Kidney (tissue), 13 donors: ENCODE measurements at regions not wholly inside any gene's neighbourhood (a gene's known extent, or its start where the extent isn't known, plus 50 kb on each side); places are given as distances from the start of the nearest gene placed in this dataset.

Experiments
- DNase-seq, 5 donors: peaks; one replicate each; pipeline ENCODE4 v3.0.0-alpha.2; 2013 to 2020
- FAIRE-seq: peaks from 2 replicates; lab custom pipeline; 2012; peaks lifted over from hg19 to GRCh38; lab: Jason Lieb, UNC
- H3K27ac ChIP-seq, 2 donors: one replicate each; pipeline ENCODE4 v1.7.0; 2013; ENCODE audit warnings: low read depth in 2 of 2, low read length in 2 of 2, inconsistent platforms in 1 of 2
- H3K27me3 ChIP-seq: one replicate; pipeline ENCODE4 v1.7.1; 2013; ENCODE audit warnings: low read length, inconsistent platforms; ENCODE audit not compliant: control insufficient read depth, insufficient read depth
- H3K36me3 ChIP-seq, 3 donors: one replicate each; pipeline versions ENCODE4 v1.7.0 to v1.7.1; 2013; ENCODE audit warnings: low read length in 3 of 3, control low read depth in 1 of 3, inconsistent platforms in 1 of 3; ENCODE audit not compliant: insufficient read depth in 3 of 3, control insufficient read depth in 2 of 3
- H3K4me1 ChIP-seq, 3 donors: one replicate each; pipeline versions ENCODE4 v1.7.0 to v1.7.1; 2013; ENCODE audit warnings: low read length in 3 of 3, inconsistent platforms in 1 of 3, low read depth in 1 of 3; ENCODE audit not compliant: control insufficient read depth in 2 of 3, insufficient read depth in 2 of 3
- H3K4me3 ChIP-seq, 3 donors: one replicate each; pipeline versions ENCODE4 v1.7.0 to v1.8.1; 2013; ENCODE audit warnings: low read length in 3 of 3, control low read depth in 1 of 3, inconsistent platforms in 1 of 3
- H3K9ac ChIP-seq, 3 donors: one replicate each; pipeline versions ENCODE4 v1.7.0 to v1.7.1; 2013; ENCODE audit warnings: low read length in 3 of 3, control low read depth in 1 of 3, inconsistent platforms in 1 of 3
- H3K9me3 ChIP-seq, 3 donors: one replicate each; pipeline versions ENCODE4 v1.7.0 to v1.7.1; 2013; ENCODE audit warnings: low read length in 3 of 3, control low read depth in 1 of 3, inconsistent platforms in 1 of 3; ENCODE audit not compliant: control insufficient read depth in 2 of 3, insufficient read depth in 1 of 3
- CTCF ChIP-seq: IDR thresholded peaks from 3 replicates; pipeline ENCODE4 v1.5.1; 2012; ENCODE audit warnings: mild to moderate bottlenecking, moderate library complexity, borderline replicate concordance; ENCODE audit not compliant: insufficient read depth; ENCODE audit errors: extremely low read depth
- intact Hi-C: fragments of 100-400 bp; cut with DNase I; formaldehyde crosslinking; loops from one replicate; pipeline ENCODE4 v1.11.1; 2022
- donor health status: control.
- donor health status: control.
- donor health status: control.
- donor health status: control.
- donor health status: control.
- donor health status: DM: yes; HTN: yes; CAD: no.
- donor health status: Normal renal cell carcinoma (clear cell type).

- H3K9ac ChIP-seq = no peak overlapping the region
- intact Hi-C loops = no loop called here
- no peaks in the 10 kb centered on the region for H3K9me3 ChIP-seq
- no peaks in the 10 kb centered on the region for H3K36me3 ChIP-seq
- TF ChIP-seq CTCF = no peak
- H3K27ac ChIP-seq = no peak overlapping the region
- H3K4me1 ChIP-seq = no peaks in the 10 kb centered on the region
- DNase-seq (no peak), FAIRE-seq (no peak)
- H3K4me3 ChIP-seq = no peak overlapping the region
- H3K27me3 ChIP-seq = no peaks in the 10 kb centered on the region
Measured at GRCh38 chr21:38742580-38743260, 63.0 kb upstream of the ETS2 start.

- FAIRE-seq = no peak
- intact Hi-C loops = no loop called here
Measured at GRCh38 chr21:38743772-38744529, 61.8 kb upstream of the ETS2 start.

GRCh38 chr21:38744861-38745260, 60.9 kb upstream of the ETS2 start:
- Histone ChIP-seq H3K27ac (no peak overlapping the region), H3K9ac (no peak overlapping the region), H3K36me3 (no peaks in the 10 kb centered on the region), H3K4me1 (no peaks in the 10 kb centered on the region), H3K4me3 (no peak overlapping the region), H3K9me3 (no peaks in the 10 kb centered on the region), H3K27me3 (no peaks in the 10 kb centered on the region)
- FAIRE-seq (no peak), DNase-seq (no peak)
- intact Hi-C loops = no loop called here
- TF ChIP-seq CTCF = no peak

More at GRCh38 chr21:38743772-38744529, 61.8 kb upstream of the ETS2 start:
- H3K36me3 ChIP-seq = no peaks in the 10 kb centered on the region
- no peaks in the 10 kb centered on the region for H3K27me3 ChIP-seq
- no peaks in the 10 kb centered on the region for H3K4me1 ChIP-seq
- TF ChIP-seq CTCF = no peak
- H3K27ac ChIP-seq = no peak overlapping the region
- peak in 4 of 5 donors; percentile 34 to 82 (median 60) for DNase-seq
- H3K4me3 ChIP-seq = no peak overlapping the region
- no peak overlapping the region for H3K9ac ChIP-seq
- no peaks in the 10 kb centered on the region for H3K9me3 ChIP-seq
